Germinal center (tissue), 1 donor: ENCODE measurements at regions not wholly inside any gene's neighbourhood (a gene's known extent, or its start where the extent isn't known, plus 50 kb on each side); places are given as distances from the start of the nearest gene placed in this dataset.

Experiments
- DNase-seq: peaks from one replicate; pipeline ENCODE4 v3.0.0; 2012; ENCODE audit warnings: mixed read lengths, low spot score

DNA sequence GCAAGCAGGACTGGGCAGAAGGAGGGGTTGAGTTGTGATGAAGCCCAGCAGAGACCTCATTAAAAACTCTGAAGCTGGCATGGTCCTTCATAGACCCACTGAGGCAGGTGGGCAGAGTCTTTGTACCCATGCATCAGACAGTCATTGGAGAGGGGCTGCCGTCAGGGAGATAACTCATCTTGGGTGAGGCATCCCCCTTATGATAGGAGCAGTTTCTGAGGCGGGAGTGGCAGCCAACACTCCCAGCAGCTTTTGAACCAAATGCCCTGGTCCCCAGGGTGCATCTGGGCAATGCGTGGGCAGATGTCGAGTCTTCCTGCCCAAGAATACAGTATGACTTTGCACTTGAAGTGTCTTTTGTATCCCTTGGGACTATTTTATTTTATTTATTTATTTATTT, 68.1 kb downstream of the HTR5A start:
- DNase-seq, result no peak

DNA sequence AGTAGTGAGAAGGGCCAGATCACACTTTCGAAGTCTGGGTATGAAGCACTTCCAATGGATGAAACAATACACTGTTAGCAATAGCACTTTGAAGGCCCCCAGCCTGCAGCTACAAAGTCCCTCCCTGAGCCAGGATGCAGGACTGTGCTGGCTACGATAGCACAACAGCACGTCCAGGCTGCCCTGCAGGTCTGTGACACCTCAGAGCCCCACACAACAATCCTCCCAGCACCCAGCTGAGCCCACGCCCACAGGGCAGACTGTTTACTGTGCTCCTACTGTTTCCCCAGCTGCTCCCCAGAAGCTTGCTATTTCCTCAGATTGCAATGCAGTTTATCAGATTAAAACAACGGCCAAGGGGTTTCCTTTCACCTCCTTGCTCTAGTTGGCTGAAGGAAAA, 71.4 kb downstream of the HTR5A start:
- DNase-seq, result no peak

DNA sequence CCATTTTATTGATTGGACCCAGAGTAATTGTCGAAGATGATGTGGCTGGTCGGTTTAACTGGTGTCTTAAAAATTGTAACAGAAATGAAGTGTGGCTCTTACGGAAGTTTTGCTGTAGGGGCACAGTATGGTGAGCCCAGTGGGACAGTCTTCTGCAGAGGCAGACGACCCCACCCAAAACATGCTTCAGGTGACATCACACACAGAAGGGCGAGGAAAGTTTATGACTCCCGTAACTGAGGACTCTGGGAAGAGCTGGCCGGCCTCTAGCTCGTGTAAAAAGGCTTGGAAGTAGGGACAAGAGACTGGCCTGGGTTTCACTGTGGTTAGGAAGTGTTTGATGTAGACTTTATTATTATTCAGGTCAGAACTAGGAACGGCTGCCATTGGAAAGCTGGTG, 73.3 kb downstream of the HTR5A start:
- no peak for DNase-seq

DNA sequence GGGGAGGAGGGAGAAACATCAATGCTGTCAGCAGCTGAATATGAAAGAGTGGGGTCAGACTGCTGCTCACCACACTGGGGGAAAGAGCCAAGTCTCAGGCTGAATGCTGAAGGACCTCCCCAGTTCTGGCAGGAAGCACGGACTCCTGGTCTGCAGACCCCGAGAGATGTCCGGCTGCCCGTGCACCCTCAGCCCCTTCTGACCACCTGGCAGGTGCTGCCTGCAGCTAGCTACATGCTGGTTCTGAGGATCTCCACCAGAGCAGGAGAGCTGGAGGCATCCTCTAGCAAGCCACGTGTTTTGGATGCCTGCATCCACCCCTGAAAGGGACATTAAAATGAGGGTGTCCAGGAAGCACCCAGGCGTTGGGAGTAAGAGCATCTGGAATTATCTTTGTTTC, 74.2 kb downstream of the HTR5A start:
- no peak for DNase-seq

DNA sequence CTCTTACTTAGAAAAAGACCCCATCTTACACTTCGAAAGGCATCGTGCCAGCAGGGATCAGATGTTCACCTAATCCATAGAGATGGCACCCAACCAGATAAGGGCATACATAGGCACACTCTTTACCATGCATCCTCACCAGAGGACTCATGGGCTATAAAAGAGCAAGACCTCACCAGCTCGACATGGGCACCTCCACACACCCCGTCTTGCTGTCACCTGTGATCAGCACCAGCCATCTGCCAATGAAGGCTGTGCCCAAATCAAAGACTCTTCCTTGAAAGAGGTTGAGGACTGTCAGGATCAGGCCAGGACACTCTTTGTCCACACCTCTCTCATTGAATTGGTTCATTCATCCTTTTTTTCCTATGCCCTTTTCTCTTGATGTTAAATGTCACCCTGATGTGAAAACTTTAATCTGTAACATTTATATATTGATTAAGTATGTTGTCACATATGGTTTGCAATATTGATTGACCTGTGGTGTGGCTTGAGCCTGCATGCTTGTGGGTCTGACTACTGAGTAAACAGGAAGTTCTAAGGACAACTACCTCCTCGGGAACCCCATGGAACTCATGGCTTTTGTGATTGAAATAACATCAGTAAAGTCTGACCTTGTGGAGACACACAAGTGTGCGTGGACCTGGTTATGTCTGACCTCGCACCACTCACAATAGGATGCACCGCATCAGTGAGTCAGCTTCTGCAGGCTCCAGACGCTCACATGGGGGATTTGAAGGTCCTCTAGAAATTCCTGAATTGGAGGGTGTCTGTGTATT, 75.5 kb downstream of the HTR5A start:
- no peak for DNase-seq

DNA sequence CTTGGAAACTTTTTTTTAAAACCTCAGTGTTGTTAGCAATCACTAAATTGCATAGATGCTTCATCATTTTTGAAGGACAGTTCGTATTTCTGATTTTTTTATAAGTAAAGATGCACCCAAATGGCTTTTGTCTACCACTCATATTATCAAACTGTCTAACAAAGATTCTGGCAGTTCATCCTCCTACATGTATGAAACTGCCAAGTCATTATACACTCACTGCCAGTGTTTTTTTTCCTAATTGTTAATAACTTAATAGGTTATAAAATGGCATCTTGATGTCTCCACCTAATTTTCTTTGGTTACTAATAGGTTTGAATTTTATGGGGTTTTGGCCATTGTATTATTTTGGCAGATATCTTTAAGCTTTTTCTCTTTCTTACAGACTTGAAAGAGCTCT, 77.0 kb downstream of the HTR5A start:
- no peak for DNase-seq

DNA sequence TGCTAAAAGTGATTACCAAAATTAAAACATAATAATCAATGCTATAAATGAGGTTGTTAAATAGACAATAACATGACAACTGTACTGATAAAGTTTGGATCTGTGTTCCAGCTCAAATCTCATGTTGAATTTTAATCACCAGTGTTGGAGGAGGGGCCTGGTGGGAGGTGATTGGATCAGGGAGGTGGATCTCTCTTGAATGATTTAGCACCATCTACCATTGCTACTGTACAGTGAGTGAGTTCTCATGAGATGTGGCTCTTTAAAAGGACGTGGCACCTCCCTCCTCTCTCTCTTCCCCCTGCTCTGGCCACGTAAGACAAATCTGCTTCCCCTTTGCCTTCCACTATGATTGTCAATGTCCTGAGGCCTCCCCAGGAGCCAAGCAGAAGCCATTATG, 77.5 kb downstream of the HTR5A start:
- no peak for DNase-seq

DNA sequence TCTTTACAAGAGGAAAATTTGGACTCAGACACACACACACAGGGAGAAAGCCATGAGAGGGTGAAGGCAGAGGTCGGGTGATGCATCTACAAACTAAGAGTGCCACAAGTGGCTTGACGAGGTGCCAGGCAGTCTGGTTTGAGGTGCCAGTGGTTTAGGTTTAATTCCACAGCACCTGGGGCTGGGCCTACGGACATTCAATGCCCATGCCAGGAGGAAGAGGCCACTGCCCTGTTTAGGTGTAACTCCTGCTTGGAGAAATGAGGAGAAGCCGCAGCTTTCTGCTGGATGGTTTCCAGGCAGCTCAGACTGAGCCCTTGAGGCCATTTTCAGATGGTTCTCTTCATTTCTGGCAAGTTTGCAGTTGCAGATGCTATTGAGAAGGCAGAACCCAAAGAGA, 83.6 kb downstream of the HTR5A start:
- no peak for DNase-seq

DNA sequence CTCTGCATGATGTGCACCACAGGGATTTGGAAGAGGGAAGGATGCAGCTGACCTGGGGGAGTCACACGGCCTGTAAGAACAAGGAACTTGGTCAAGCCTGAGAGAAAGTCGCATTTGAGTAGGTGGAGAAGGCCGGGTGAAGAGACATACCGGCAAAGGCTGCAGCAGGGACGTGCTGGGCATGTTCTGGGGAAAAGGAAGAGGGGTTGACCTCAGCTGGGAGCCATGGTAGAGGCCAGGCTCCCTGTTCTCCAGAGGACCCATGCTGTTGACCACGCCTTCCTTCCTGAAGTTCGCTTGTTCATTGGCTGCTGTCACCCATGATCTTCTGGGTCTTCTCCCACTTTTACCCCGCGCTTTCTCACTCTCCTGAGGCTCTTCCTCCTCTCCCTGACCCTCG, 84.5 kb downstream of the HTR5A start:
- no peak for DNase-seq

DNA sequence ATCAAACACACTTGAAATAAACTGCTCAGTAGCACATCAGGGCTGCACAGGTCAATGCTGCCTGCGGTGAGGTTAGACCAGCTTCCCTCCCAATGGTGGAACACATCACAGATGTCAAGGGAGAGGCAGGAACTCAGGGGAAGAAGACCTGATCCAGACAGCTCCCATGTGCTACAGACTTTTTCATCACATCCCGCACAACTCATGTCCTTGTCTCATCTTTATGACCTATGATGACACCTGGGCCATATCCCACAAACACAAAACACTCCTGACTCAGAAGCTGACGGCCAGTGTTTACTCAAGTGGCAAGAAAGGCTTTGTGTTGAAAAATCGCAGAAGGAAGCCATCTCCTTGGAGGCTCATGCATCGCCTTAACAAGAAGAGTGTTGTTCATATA, 91.6 kb downstream of the HTR5A start:
- DNase-seq, result no peak

DNA sequence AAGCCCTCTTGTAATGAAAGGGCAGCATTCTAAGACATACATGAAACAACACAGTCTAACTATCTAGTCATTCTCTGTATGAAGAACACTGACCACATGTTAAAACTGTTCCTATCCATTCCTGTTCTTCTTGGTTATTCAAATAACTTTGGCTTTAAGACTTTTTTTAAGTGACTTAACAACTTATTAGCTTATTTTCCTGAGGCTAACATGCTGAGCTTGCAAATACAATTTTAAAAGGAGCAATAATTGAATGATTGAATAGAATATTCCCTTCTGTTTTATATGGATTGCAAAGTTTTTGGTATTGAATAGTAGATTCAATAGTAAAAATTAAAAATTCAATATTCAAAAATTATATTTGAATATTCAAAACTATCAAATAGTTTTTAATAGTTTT, 92.3 kb downstream of the HTR5A start:
- DNase-seq, result no peak

DNA sequence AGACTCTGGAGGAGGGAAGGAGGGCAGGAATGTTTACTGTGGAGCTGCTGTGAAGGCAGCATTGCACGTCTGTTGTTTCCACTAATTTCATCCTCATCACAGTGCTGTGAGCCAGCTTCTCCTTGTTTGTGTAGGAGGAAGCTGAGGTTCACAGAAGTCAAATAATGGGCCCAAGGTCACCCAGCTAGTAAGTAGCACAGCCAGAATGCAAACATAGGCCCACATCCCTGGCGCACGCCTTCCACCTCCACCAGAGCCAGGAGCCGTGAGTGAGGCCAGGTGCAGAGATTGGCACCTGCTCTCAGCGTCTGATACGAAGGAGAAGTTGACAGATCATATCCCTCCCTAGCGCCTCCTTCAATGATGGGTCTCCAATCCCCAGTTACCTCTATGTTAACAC, 93.6 kb downstream of the HTR5A start:
- DNase-seq, result no peak

DNA sequence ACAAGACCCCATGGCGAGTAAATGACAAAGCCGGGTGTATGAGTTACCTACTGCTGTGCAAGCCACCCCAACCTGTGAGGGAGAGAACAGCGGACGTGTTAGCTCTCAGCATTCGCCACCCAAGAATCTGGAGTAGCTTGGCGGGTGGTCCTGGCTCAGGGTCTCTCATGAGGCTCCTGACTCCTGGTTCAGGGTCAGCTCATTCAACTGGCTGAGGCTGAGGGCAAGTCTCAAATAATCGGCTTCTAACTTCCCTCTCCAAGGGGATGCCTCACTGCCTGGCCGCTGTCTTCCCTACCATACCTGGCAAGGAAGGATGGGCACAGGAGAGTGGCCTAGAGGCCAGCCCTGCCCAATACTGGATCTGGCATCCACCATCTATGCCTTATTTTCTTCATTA, 94.2 kb downstream of the HTR5A start:
- no peak for DNase-seq

DNA sequence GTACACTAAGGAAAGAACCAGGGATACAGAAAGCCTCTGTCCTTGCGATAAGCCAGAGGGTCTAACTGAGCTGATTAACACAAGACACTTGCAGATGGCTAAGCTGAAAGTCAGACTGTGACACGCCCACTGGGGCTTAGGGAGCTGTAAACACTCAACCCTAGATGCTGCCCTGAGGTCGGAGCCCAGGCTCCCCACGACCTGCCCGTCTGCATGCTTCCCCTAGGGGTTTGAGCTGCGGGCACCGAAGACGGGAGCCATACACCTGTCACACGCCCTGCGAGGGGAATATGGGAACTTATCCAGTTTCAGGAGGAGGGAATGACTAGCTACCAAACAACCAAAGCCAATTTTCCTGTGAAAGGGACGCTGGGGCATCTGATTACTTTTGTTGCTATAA, 96.0 kb downstream of the HTR5A start:
- no peak for DNase-seq

DNA sequence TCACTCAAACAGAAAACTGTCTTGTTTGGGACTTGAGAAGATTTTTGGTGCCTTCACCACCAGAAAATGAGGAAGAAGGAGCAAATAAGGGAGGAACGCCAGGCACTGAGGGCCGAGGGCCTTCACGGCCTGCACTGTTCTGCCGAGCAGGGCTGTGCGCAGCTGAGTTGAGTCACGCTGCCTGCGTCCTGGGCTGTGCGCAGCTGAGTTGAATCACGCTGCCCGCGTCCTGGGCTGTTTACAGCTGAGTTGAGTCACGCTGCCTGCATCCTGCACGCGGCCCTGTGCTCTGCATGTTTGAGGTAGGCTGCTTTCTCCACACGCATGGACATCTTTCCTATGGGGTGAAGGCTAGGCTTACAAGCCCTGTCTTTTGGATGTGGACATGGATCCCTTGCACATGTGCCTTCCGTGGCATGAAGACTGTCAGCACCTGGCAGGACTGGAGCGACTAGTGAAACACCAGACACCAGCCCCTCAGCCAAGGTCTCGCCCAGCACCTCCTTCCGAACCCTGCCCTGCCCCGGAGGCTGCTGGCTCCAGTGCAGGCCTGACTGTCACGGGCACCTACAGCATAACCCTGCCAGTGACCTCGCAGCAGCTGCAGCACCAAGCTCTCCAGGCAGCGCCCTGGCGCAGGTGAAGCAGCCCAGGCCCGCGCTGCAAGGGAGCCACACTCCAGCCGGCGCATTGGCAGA, 96.7 kb downstream of the HTR5A start:
- no peak for DNase-seq

DNA sequence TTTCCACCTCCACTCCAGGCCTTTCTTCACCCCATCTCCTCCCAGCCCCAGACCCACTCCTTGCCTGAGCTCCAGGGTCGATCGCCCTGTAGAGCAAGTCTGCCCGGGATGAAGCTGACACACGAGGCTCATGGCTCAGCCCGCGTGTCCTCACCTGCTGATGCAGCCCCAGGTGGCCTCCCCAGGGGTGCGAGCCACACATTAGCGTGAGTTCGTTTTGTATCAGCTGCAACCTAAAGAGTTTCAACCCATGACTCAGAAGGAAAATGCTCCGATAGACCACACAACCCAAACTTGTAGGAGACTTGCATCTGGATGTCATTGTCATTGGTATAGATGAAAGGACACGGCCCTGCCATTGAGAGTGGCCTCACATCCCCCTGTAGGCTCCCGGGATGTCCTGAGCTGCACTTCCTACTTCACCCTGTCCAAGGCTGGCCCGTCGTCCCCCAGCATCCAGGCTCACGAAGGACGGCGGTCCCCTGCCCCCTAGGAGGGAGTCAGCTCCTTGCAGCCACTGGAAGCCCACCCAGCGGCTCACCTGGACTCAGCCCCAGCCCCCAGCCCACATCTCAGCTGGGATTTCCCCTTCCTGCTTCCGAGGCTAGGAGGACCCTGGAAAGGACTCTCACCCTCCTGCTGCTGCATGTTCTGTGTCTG, 97.7 kb downstream of the HTR5A start:
- no peak for DNase-seq

DNA sequence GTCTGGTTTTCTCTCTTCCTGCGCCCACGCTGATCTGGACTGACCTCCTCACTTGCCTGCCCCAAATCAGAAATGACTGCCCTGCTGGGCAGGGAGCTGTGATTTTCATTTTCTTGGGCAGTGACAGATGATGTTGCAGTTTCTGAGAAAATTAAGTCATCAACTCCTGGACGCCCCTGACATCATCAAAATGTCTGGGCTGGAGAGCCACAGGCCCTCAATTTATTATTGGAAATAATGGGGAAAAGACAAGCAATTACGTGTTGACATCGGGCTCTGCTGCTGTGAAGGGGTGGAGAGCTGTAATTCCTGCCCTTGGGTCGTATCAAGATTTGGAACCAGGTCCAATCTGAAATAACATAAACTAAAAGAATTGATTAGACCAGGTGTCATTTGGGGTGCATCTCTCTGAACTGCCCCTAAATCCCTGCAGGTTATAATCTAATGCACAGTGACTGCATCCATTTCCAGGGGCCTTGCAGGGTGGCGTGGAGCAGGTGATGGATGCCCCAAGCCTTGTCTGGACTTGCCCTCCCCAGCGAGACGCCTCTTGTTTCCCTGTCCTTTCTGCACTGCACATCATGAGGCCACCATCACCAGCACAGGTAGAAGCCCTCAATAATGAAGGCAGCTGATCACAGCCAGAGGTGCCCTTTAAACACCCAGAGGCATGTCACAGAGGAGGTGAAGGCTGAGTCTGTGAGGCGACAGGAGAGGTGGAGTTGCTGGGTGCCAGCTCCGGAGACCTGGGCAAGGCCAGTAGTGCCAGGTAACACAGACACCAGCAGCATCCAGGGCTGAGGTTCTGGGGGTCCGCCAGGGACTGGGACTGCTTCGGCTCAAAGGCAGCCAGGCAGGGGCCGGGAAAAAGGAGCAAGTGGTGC, 98.7 kb downstream of the HTR5A start:
- DNase-seq, result no peak

DNA sequence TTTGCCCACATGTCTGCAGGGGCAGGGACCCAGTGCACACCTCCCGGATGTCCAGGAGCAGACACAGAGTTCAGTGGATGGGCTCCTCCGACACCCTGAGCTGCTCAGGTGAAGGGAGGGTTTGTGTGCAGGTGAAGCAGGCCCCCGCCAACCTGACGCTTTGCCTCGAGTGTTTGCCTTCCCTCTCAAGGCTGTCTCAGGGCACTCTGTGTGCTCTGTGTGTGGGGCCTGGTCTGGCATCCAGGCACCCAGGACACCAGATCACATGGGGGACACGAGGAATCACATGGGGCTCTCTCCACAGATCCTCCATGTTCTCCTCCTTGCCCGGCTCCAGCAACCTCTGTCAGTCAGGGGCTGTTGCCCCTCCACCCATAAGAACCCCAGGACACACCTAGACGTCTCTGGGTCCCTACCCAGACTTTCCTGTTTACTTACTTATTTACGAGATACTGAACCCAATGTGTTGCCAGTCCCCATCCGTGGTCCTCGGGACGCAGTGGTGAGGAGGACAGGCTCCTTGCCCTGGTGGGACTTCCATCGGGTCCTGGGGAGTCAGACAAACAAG, 99.5 kb downstream of the HTR5A start:
- no peak for DNase-seq

DNA sequence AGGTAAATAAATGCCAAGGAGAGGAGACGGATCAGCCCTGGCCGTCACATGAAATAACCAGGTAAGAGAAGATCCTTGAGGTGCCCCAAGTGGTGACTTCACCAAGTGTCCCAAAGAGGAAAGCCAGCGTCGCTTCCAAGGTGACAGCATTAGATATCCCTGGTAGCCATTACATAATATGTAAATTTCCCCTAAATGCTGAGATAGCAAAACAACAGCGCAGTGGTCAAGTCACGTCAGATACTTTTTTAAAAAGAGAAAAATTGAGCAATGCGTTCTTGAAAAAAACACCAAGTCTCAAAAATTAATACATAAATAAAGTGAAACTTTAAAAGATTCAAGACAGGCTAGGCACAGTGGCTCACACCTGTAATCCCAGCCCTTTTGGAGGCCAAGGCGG, 100.2 kb downstream of the HTR5A start:
- no peak for DNase-seq

DNA sequence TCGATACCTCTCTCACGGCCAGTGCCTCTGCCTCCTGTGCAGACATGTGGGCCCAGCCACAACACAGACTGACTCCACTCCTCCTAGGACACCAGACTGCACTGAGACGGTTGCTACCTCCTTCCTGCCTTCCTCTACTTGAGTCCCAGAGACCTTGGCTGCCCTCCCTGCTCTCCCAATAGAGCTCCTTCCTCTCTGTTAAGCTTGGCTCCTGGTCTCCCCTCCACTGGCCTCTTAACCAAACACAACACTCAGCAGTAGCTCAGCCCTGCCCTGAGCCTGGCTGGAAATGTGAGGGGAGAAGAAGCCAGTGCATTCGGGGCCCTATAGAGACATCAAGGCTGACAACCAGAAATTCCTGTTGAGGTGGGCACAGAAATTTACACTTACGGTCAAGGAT, 102.0 kb downstream of the HTR5A start:
- no peak for DNase-seq

DNA sequence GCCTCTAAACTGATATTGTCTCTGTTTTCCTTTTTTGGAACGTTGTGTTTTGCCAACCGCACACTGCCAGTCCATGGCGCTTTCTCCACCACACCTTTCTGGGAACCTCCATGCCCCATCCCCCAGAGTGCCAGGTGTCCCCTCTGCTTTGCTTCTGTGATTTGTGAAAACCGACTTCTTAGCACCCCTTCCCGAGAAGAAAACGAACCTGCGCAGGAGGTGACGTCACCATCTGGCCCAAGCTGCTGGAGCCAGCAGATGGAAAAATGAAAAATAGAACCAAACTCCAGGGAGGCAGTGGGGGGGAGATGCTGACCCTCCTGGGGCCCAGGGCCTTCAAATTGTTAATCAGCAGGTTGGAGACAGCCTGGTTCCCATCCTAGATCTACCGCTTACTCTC, 103.8 kb downstream of the HTR5A start:
- DNase-seq, result no peak

DNA sequence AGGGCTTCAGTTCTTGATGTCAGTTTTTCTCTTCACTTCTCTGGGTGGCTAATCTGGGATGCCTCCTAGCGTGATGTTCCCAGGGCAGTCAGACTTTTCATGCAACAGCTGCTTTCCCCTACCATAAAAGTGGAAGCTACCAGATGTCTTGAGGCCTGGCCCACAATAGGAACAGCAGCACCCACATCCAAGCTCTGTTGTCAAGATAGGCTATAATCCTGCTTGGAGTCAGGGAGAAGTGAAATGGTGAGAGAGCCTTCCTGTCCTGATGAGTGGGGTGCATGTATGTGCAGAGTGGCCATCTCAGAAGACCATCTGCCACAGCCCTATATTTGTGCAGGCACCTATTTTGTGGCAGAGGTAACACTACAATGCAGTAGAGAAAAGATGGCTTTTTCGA, 108.0 kb downstream of the HTR5A start:
- no peak for DNase-seq
